ENCODE measurements at regions not wholly inside any gene's neighbourhood (a gene's known extent, or its start where the extent isn't known, plus 50 kb on each side); places are given as distances from the start of the nearest gene placed in this dataset.

DNA sequence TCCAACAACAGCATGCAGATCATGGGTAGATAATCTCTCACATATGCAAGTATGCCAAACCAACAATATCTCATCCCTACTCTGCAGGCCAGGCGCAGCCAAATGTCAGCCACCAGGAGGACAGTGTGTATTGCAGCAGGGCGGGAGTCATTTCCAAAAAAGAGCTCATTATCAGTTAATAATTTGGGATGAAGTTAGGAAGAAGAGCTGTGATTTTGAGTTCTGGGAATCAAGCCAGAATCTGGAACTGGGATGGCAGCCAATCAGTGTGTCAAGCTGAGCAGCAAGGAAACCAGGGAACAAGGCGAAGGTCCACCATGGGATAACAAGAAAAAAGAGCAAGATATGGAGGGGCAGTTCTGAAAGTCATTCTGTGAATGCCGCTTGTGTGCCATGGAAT lies 88.2 kb upstream of the CAMK2D start:
- DNase-seq, result no peak

DNA sequence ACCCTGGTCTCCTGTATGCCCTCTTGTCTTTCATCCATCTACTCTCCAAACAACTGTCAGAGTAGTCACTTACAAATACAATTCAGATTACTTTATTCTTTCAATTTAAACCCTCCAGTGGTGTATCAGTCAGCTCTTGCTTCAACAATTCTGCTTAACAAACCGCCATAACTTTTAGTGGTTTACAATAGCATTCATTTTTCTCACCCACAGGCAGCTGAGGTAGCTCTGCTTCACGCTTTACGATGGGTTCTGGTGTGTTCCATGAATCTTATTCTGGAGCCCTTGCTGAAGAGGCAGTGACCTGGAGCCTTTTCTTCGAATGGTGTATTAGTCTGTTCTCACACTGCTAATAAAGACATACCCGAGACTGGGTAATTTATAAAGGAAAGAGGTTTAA lies 86.2 kb upstream of the CAMK2D start:
- no peak for DNase-seq

DNA sequence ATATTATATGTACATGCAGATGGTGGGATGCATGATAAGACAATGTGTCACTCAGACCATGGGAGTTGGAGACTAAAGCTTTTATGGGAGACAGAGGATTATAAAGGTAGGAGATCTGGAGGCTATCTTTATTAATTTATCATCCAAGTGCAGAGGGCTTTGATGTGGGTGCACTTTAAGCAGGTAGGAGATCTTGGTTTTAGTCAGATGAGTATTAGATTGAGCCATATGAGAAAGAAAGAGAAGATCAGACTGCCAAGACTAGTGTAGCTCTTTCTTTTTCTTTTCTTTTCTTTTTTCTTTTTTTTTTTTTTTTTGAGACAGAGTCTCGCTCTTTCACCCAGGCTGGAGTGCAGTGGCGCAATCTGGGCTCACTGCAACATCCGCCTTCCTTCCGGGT lies 84.9 kb upstream of the CAMK2D start:
- no peak for DNase-seq

- no peak for DNase-seq
Measured at GRCh38 chr4:113845138-113845537, 83.6 kb upstream of the CAMK2D start.

DNA sequence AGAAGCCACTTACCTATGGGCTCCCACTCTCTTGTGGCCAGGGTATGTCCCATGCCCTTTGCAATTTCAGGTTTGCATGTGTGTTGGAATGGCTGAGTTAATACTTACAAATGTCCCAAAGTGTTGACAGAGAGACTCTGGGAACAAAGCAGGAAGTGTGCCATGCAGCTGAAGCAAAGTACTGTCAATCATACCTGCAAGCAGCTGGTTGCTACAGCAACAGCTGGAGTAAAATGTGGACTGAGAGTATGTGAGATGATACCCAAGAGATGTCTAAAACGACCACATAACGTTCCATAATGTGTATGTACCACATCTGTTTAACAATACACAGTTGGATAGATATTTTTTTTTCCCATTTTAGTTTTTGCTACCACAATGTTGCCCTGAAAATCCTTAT lies 82.8 kb upstream of the CAMK2D start:
- DNase-seq, result no peak

- no peak for DNase-seq
Measured at GRCh38 chr4:113840861-113841260, 79.3 kb upstream of the CAMK2D start.

- no peak for DNase-seq
Measured at GRCh38 chr4:113838460-113838859, 76.9 kb upstream of the CAMK2D start.

DNA sequence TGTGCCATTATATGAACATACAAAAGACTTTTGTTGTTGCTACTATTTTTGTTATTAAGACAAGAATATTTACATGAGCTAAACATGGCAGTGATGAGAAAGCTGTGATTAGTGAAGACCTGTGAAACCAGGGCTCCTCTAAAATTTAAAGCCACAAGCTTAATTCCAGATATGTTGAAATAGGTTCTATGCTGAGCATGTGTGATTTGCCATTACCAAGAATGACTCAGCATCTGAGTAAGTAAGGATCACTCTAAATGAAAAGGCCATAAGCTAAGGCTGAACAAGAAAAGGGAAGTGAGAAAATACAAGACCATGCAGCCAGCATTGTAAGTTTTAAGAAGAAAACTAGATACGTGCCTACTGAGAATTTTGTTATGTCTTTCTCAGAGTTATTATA lies 75.9 kb upstream of the CAMK2D start:
- DNase-seq, result peak; percentile 93

DNA sequence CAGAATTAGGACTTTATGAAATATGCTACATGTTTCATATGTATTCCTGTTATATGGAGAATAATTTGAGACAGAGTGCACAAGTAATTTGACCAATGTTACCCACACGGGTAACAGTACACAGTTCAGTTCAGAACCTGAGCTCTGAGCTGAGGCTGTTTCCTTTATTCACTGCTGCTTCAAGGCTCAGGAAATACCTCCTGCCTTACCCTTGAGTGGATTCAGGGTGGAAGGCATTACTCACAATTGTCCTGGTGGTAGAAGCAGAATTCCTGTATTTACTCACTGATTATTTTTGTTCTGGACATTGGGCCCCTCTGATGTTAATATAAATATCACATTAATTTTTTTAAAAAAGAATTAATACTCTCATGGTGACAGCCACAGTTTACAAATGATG lies 73.5 kb upstream of the CAMK2D start:
- DNase-seq, result no peak

GRCh38 chr4:113834298-113834697 lies 72.8 kb upstream of the CAMK2D start:
- no peak for DNase-seq

- DNase-seq, result peak; percentile 81
Measured at GRCh38 chr4:113832803-113833202, 71.3 kb upstream of the CAMK2D start.

- DNase-seq, result peak; percentile 77
Measured at GRCh38 chr4:113831457-113831856, 69.9 kb upstream of the CAMK2D start.

DNA sequence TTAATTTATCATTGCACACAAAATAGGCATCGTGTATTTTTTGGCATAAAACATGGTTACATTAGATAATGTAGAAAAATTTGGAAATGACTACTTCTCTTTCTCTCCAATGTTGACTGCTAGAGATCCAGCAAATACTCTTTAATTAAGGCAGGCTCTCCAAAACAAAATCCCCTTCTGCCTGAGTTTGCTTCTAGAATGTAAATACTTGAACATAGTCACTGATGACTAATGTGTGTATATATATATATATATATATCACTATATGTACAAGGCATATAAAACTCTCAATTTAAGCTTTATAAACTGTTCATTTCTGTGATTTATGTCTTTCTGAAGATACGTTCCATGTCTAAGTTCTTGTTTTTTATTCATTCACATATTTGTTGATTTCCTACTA lies 67.2 kb upstream of the CAMK2D start:
- DNase-seq, result no peak

GRCh38 chr4:113827285-113827684 lies 65.7 kb upstream of the CAMK2D start:
- no peak for DNase-seq

DNA sequence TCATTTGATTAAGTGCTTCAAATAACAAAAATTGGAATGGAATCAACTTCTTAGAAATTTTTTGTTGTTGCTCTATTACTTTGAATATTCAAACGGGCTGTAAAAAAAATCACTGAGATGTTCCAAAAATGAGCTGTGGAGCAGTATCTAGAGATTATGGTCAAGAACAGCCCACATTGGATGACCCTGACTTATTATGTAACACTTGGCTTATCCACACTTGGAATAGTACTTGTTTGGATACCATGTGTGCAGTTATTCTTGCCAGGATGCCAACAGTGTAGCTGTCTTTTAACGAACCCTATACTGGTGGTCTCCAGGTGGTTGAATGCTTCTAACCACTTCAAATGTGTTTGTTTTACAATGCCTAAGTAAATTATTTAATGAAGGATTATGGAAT lies 64.9 kb upstream of the CAMK2D start:
- no peak for DNase-seq

DNA sequence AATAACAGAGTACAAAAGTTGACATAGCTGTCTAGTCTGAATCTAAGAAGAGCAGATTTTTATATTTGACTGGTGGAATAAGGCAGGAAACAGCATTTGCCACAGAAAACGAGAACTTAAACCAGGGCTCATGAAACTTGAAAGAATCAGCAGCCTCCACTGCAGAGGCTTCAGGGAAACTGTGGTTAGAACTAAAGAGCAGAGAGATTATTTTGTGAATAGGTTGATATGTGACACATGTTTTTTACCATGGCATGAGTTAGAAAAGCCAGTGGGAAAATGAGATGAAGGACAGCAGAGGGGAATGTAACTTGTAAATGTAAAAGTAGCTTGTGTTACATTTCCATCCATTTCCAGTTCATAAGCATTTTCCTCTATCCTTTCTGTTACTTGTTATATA lies 63.7 kb upstream of the CAMK2D start:
- peak; percentile 32 for DNase-seq

DNA sequence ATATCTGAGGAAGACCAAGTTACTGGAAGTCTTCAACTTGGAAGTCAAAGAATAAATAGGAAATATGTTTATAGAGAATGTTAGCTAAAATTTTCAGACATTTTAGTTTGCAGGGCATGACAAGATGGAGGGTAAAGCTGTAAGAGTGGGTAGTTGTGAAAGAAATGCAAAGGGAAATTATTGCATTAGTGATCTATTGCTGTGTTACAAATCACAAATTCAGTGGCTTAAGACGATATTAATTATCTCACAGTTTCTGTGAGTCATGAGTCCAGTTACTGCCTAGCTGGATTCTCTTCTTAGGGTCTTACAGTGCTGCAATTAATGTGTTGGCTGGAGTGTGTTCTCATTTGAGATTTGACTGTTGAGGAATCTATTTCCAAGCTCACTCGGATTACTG lies 62.9 kb upstream of the CAMK2D start:
- no peak for DNase-seq

DNA sequence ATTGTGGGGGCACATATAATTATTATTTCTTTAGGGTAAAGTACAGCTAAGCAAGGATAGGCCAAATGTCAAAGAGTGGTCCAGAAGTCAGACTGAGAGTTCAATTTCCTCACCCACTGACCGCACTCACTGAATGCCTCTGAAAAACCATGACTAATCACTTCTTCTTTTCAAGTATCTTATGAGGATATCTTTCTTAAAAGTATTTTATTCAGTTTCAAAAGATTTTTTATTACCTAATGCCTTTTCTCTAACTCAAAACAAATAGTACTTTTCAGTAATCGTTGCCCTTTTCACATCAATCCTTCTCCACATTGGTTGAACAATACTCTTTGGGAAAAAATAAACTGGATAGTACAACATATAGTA lies 61.7 kb upstream of the CAMK2D start:
- DNase-seq, result peak; percentile 38

- no peak for DNase-seq
Measured at GRCh38 chr4:113822555-113823290, 61.2 kb upstream of the CAMK2D start.

DNA sequence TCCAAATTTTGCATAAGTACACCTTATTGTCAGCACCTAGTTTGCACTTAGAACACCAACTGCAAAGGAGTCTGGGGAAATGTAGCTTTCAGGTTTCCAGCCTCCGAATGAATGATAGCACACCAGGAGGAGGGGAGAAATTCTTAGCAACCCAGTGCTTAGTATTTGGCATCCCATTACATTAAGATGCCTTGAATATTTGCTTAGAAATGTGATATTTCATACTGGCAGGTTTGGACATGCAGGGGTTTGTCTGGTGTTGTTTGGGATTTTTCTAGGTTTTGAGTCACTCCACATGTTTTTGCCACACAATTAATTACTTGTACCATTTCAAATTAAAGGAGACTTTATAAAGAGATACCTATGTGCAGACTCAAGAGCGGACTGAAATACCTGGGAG lies 60.3 kb upstream of the CAMK2D start:
- DNase-seq, result no peak

DNA sequence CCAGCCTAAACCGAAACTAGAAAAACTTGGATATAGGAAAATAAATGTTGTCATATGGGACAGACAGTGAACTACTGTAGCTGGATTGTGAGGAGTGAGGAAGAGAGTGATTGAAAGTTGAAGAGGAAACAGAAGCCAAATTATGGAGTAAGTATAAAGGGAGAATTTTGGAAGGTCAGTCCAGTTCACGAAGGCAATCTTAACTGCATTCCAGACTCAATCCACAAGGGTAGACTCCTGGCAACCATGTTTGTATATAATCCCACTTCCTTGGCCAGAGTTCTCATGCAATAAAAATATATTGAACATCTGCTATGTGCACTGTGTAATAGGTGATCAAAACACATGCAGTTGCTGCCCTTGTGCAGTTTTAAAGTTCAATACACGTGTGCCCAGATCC lies 58.6 kb upstream of the CAMK2D start:
- DNase-seq, result no peak

GRCh38 chr4:113815826-113816225 lies 54.3 kb upstream of the CAMK2D start:
- DNase-seq, result no peak

- DNase-seq, result no peak
Measured at GRCh38 chr4:113811359-113811758, 49.8 kb upstream of the CAMK2D start.

Measured in OCI-M1 (cell line).